ENCODE measurements at regions not wholly inside any gene's neighbourhood (a gene's known extent, or its start where the extent isn't known, plus 50 kb on each side); places are given as distances from the start of the nearest gene placed in this dataset.

GRCh38 chr6:101066481-101066880 is 185.4 kb upstream of the ASCC3 start:
- FAIRE-seq = no peak
- TF ChIP-seq PAX5 (IDR thresholded peaks at IDR 0.05; ENCODE audit: insufficient read depth, low read length, severe bottlenecking) (no peak), POLR2AphosphoS5 (IDR thresholded peaks at IDR 0.05; ENCODE audit: low read depth, low read length) (no peak), POU2F2 (IDR thresholded peaks at IDR 0.05; ENCODE audit: low read depth, low read length) (no peak), TAF1 (IDR thresholded peaks at IDR 0.05; ENCODE audit: low read depth, low read length) (no peak), POLR2A (IDR thresholded peaks at IDR 0.05; ENCODE audit: low read depth, low read length) (no peak), SPI1 (IDR thresholded peaks at IDR 0.05; ENCODE audit: low read depth, low read length) (no peak)
- DNase-seq (ENCODE audit: insufficient read length, low spot score) = no peak

GRCh38 chr6:101069191-101069795 is 188.2 kb upstream of the ASCC3 start:
- FAIRE-seq = no peak
- no peak for DNase-seq (ENCODE audit: insufficient read length, low spot score)
- TF ChIP-seq PAX5 (IDR thresholded peaks at IDR 0.05; ENCODE audit: insufficient read depth, low read length, severe bottlenecking) (no peak), SPI1 (IDR thresholded peaks at IDR 0.05; ENCODE audit: low read depth, low read length) (no peak), POLR2AphosphoS5 (IDR thresholded peaks at IDR 0.05; ENCODE audit: low read depth, low read length) (no peak), POLR2A (IDR thresholded peaks at IDR 0.05; ENCODE audit: low read depth, low read length) (no peak), TAF1 (IDR thresholded peaks at IDR 0.05; ENCODE audit: low read depth, low read length) (no peak), POU2F2 (IDR thresholded peaks at IDR 0.05; ENCODE audit: low read depth, low read length) (no peak)

- DNase-seq (ENCODE audit: insufficient read length, low spot score) (no peak), FAIRE-seq (no peak)
- no peak for TF ChIP-seq SPI1 (IDR thresholded peaks at IDR 0.05; ENCODE audit: low read depth, low read length)
Measured at GRCh38 chr6:101070044-101070608, 189.0 kb upstream of the ASCC3 start.

- no peak for FAIRE-seq
- TF ChIP-seq POLR2AphosphoS5 (IDR thresholded peaks at IDR 0.05; ENCODE audit: low read depth, low read length) (no peak), TAF1 (IDR thresholded peaks at IDR 0.05; ENCODE audit: low read depth, low read length) (no peak), PAX5 (IDR thresholded peaks at IDR 0.05; ENCODE audit: insufficient read depth, low read length, severe bottlenecking) (no peak), POLR2A (IDR thresholded peaks at IDR 0.05; ENCODE audit: low read depth, low read length) (no peak)
- DNase-seq (ENCODE audit: insufficient read length, low spot score) = no peak
Measured at GRCh38 chr6:101077344-101077743, 196.2 kb upstream of the ASCC3 start.

- DNase-seq (ENCODE audit: insufficient read length, low spot score) (no peak), FAIRE-seq (no peak)
- no peak for TF ChIP-seq POLR2A (IDR thresholded peaks at IDR 0.05; ENCODE audit: low read depth, low read length)
Measured at GRCh38 chr6:101079696-101080270, 198.7 kb upstream of the ASCC3 start.

GRCh38 chr6:101080597-101080996 is 199.5 kb upstream of the ASCC3 start:
- no peak for DNase-seq (ENCODE audit: insufficient read length, low spot score)
- no peak for TF ChIP-seq TAF1 (IDR thresholded peaks at IDR 0.05; ENCODE audit: low read depth, low read length)
- FAIRE-seq = no peak

GRCh38 chr6:101083533-101084175 is 202.5 kb upstream of the ASCC3 start:
- no peak for TF ChIP-seq PAX5 (IDR thresholded peaks at IDR 0.05; ENCODE audit: insufficient read depth, low read length, severe bottlenecking)
- TF ChIP-seq POLR2AphosphoS5 (IDR thresholded peaks at IDR 0.05; ENCODE audit: low read depth, low read length) = no peak
- TF ChIP-seq POU2F2 (IDR thresholded peaks at IDR 0.05; ENCODE audit: low read depth, low read length) = no peak
- TF ChIP-seq TAF1 (IDR thresholded peaks at IDR 0.05; ENCODE audit: low read depth, low read length) = no peak
- no peak for TF ChIP-seq POLR2A (IDR thresholded peaks at IDR 0.05; ENCODE audit: low read depth, low read length)
- TF ChIP-seq SPI1 (IDR thresholded peaks at IDR 0.05; ENCODE audit: low read depth, low read length) = no peak
- no peak for DNase-seq (ENCODE audit: insufficient read length, low spot score)
- FAIRE-seq = no peak

GRCh38 chr6:101085327-101085726 is 204.2 kb upstream of the ASCC3 start:
- no peak for DNase-seq (ENCODE audit: insufficient read length, low spot score)

GRCh38 chr6:101086473-101086872 is 205.3 kb upstream of the ASCC3 start:
- FAIRE-seq = no peak

More at GRCh38 chr6:101085327-101085726, 204.2 kb upstream of the ASCC3 start:
- TF ChIP-seq POLR2A (IDR thresholded peaks at IDR 0.05; ENCODE audit: low read depth, low read length) (no peak), POLR2AphosphoS5 (IDR thresholded peaks at IDR 0.05; ENCODE audit: low read depth, low read length) (no peak), TAF1 (IDR thresholded peaks at IDR 0.05; ENCODE audit: low read depth, low read length) (no peak), SPI1 (IDR thresholded peaks at IDR 0.05; ENCODE audit: low read depth, low read length) (no peak), PAX5 (IDR thresholded peaks at IDR 0.05; ENCODE audit: insufficient read depth, low read length, severe bottlenecking) (no peak), POU2F2 (IDR thresholded peaks at IDR 0.05; ENCODE audit: low read depth, low read length) (no peak)
- FAIRE-seq = no peak

GRCh38 chr6:101088594-101088993 is 207.5 kb upstream of the ASCC3 start:
- FAIRE-seq (no peak), DNase-seq (ENCODE audit: insufficient read length, low spot score) (no peak)
- TF ChIP-seq PAX5 (IDR thresholded peaks at IDR 0.05; ENCODE audit: insufficient read depth, low read length, severe bottlenecking) = no peak
- no peak for TF ChIP-seq SPI1 (IDR thresholded peaks at IDR 0.05; ENCODE audit: low read depth, low read length)
- no peak for TF ChIP-seq POLR2AphosphoS5 (IDR thresholded peaks at IDR 0.05; ENCODE audit: low read depth, low read length)
- no peak for TF ChIP-seq TAF1 (IDR thresholded peaks at IDR 0.05; ENCODE audit: low read depth, low read length)
- TF ChIP-seq POLR2A (IDR thresholded peaks at IDR 0.05; ENCODE audit: low read depth, low read length) = no peak

More at GRCh38 chr6:101086473-101086872, 205.3 kb upstream of the ASCC3 start:
- TF ChIP-seq POLR2AphosphoS5 (IDR thresholded peaks at IDR 0.05; ENCODE audit: low read depth, low read length) (no peak), TAF1 (IDR thresholded peaks at IDR 0.05; ENCODE audit: low read depth, low read length) (no peak), SPI1 (IDR thresholded peaks at IDR 0.05; ENCODE audit: low read depth, low read length) (no peak), PAX5 (IDR thresholded peaks at IDR 0.05; ENCODE audit: insufficient read depth, low read length, severe bottlenecking) (no peak), POU2F2 (IDR thresholded peaks at IDR 0.05; ENCODE audit: low read depth, low read length) (no peak), POLR2A (IDR thresholded peaks at IDR 0.05; ENCODE audit: low read depth, low read length) (no peak)
- no peak for DNase-seq (ENCODE audit: insufficient read length, low spot score)
